Left ventricle myocardium inferior (tissue), 1 donor: ENCODE measurements at regions not wholly inside any gene's neighbourhood (a gene's known extent, or its start where the extent isn't known, plus 50 kb on each side); places are given as distances from the start of the nearest gene placed in this dataset.

Experiments used
- DNase-seq: peaks from one replicate; pipeline ENCODE4 v3.0.0-alpha.2; 2020
- H3K27ac ChIP-seq: fragments of 200-600 bp; replicated peaks from 2 replicates; pipeline ENCODE4 v1.8.0; 2021
- H3K27me3 ChIP-seq: fragments of 200-600 bp; 2 replicates; pipeline ENCODE4 v1.8.0; 2021; ENCODE audit warnings: low read depth
- H3K36me3 ChIP-seq: fragments of 200-600 bp; 2 replicates; pipeline ENCODE4 v1.8.0; 2021
- H3K4me1 ChIP-seq: fragments of 200-600 bp; 2 replicates; pipeline ENCODE4 v1.8.0; 2021
- H3K4me3 ChIP-seq: fragments of 200-600 bp; 2 replicates; pipeline ENCODE4 v1.8.0; 2021; ENCODE audit warnings: mild to moderate bottlenecking, moderate library complexity
- H3K9me3 ChIP-seq: fragments of 200-600 bp; replicated peaks from 2 replicates; pipeline ENCODE4 v1.8.0; 2021
- CTCF ChIP-seq: fragments of 200-600 bp; IDR thresholded peaks from 2 replicates; pipeline ENCODE4 v1.8.0; 2021; ENCODE audit warnings: antibody characterized with exemption, mild to moderate bottlenecking, borderline replicate concordance
- intact Hi-C: fragments of 100-400 bp; cut with micrococcal nuclease; formaldehyde crosslinking; loops from one replicate; pipeline ENCODE4 v1.11.0; 2022
- donor health status: DM: no; HTN: yes; CAD: no; lungs with severe emphysema.

- no peaks in the 10 kb centered on the region for H3K9me3 ChIP-seq
- peak overlapping the region; percentile 72 for H3K27ac ChIP-seq
- H3K4me3 ChIP-seq, result no peak overlapping the region
- TF ChIP-seq CTCF, result peak; percentile 97
- H3K4me1 ChIP-seq, result peaks cover 13% of the 10 kb centered on the region
- H3K36me3 ChIP-seq, result no peaks in the 10 kb centered on the region
- H3K27me3 ChIP-seq, result peaks cover 76% of the 10 kb centered on the region
- intact Hi-C loops, result loop anchor here (5.0 kb wide), 1 partner anchor 313 kb away; no protein-coding TSS in a partner anchor
- DNase-seq, result peak; percentile 82
Observed at GRCh38 chr2:176454893-176455815, 185.9 kb downstream of the MTX2 start.

GRCh38 chr2:176455816-176456291, 186.6 kb downstream of the MTX2 start:
- Histone ChIP-seq H3K4me1 (peaks cover 17% of the 10 kb centered on the region), H3K9me3 (no peaks in the 10 kb centered on the region), H3K27me3 (peaks cover 83% of the 10 kb centered on the region), H3K36me3 (no peaks in the 10 kb centered on the region), H3K27ac (peak overlapping the region; percentile 72), H3K4me3 (no peak overlapping the region)
- peak; percentile 68 for DNase-seq
- TF ChIP-seq CTCF, result no peak
- intact Hi-C loops, result no loop called here

GRCh38 chr2:176457481-176457880, 188.2 kb downstream of the MTX2 start:
- no peaks in the 10 kb centered on the region for H3K9me3 ChIP-seq
- H3K4me1 ChIP-seq, result peaks cover 33% of the 10 kb centered on the region
- no peak for TF ChIP-seq CTCF
- no peak for DNase-seq
- H3K27me3 ChIP-seq, result peaks cover 73% of the 10 kb centered on the region
- no peak overlapping the region for H3K4me3 ChIP-seq
- no peak overlapping the region for H3K27ac ChIP-seq
- no peaks in the 10 kb centered on the region for H3K36me3 ChIP-seq
- intact Hi-C loops, result no loop called here

- Histone ChIP-seq H3K4me3 (no peak overlapping the region), H3K36me3 (no peaks in the 10 kb centered on the region), H3K27ac (peak overlapping the region; percentile 47), H3K27me3 (peaks cover 73% of the 10 kb centered on the region), H3K4me1 (peaks cover 20% of the 10 kb centered on the region), H3K9me3 (no peaks in the 10 kb centered on the region)
- intact Hi-C loops, result no loop called here
- no peak for TF ChIP-seq CTCF
- no peak for DNase-seq
Observed at GRCh38 chr2:176461098-176461808, 192.0 kb downstream of the MTX2 start.

GRCh38 chr2:176461809-176462670, 192.8 kb downstream of the MTX2 start:
- Histone ChIP-seq H3K36me3 (no peaks in the 10 kb centered on the region), H3K9me3 (no peaks in the 10 kb centered on the region), H3K27me3 (peaks cover 73% of the 10 kb centered on the region), H3K4me1 (peaks cover 20% of the 10 kb centered on the region), H3K27ac (peak overlapping the region; percentile 47), H3K4me3 (no peak overlapping the region)
- intact Hi-C loops, result no loop called here
- TF ChIP-seq CTCF, result no peak
- DNase-seq, result no peak
